ENCODE measurements at regions not wholly inside any gene's neighbourhood (a gene's known extent, or its start where the extent isn't known, plus 50 kb on each side); places are given as distances from the start of the nearest gene placed in this dataset.

- no peak for TF ChIP-seq CTCF (IDR thresholded peaks at IDR 0.05)
Observed at GRCh38 chr13:73422973-73423372, 364.2 kb downstream of the KLF5 start.

GRCh38 chr13:73421310-73421912 lies 362.6 kb downstream of the KLF5 start:
- TF ChIP-seq CTCF (IDR thresholded peaks at IDR 0.05), result no peak

GRCh38 chr13:73419186-73419585 lies 360.4 kb downstream of the KLF5 start:
- no peak for TF ChIP-seq CTCF (IDR thresholded peaks at IDR 0.05)

GRCh38 chr13:73417012-73417615 lies 358.3 kb downstream of the KLF5 start:
- peak; percentile 28; the same call in 1 of the 2 replicates for TF ChIP-seq CTCF (IDR thresholded peaks at IDR 0.05)

GRCh38 chr13:73416093-73416492 lies 357.3 kb downstream of the KLF5 start:
- no peak for TF ChIP-seq CTCF (IDR thresholded peaks at IDR 0.05)

GRCh38 chr13:73413656-73414055 lies 354.9 kb downstream of the KLF5 start:
- no peak for TF ChIP-seq CTCF (IDR thresholded peaks at IDR 0.05)

- no peak for TF ChIP-seq CTCF (IDR thresholded peaks at IDR 0.05)
Observed at GRCh38 chr13:73412933-73413332, 354.1 kb downstream of the KLF5 start.

Data from LNCAP (cell line).